GM23338 (cell line): ENCODE measurements at regions not wholly inside any gene's neighbourhood (a gene's known extent, or its start where the extent isn't known, plus 50 kb on each side); places are given as distances from the start of the nearest gene placed in this dataset.

Source experiments
- ATAC-seq: fragments of 200-7000 bp; cut with Tn5 transposase; 3 replicates; pipeline ENCODE4 v1.9.1; 2020
- DNase-seq: peaks from one replicate; pipeline ENCODE4 v3.0.0-alpha.2; 2015; ENCODE audit warnings: low spot score
- H2AFZ ChIP-seq: fragments of 200-600 bp; sonication (generic); 2 replicates; pipeline ENCODE4 v1.8.0; 2016; ENCODE audit warnings: antibody characterized with exemption, mild to moderate bottlenecking, moderate library complexity
- H3F3A ChIP-seq: fragments of 200-600 bp; sonication (generic); replicated peaks from 2 replicates; pipeline ENCODE4 v1.8.0; 2017; ENCODE audit warnings: antibody characterized with exemption, mixed run types, low read depth
- H3K27ac ChIP-seq: fragments of 200-600 bp; sonication (generic); 2 replicates; pipeline ENCODE4 v1.6.1; 2016; ENCODE audit warnings: low read depth
- H3K27me3 ChIP-seq: fragments of 200-600 bp; sonication (generic); 2 replicates; pipeline ENCODE4 v1.8.0; 2016; ENCODE audit warnings: mild to moderate bottlenecking, mixed run types, moderate library complexity; ENCODE audit not compliant: insufficient read depth
- H3K36me3 ChIP-seq: fragments of 200-600 bp; sonication (generic); 2 replicates; pipeline ENCODE4 v1.8.0; 2016; ENCODE audit warnings: mild to moderate bottlenecking; ENCODE audit not compliant: insufficient read depth
- H3K4me1 ChIP-seq: fragments of 200-600 bp; sonication (generic); 2 replicates; pipeline ENCODE4 v1.8.0; 2016; ENCODE audit warnings: mild to moderate bottlenecking, moderate library complexity; ENCODE audit not compliant: insufficient read depth
- H3K4me2 ChIP-seq: fragments of 200-600 bp; sonication (generic); 2 replicates; pipeline ENCODE4 v1.7.1; 2017; ENCODE audit warnings: mixed run types
- H3K4me3 ChIP-seq: fragments of 200-600 bp; sonication (generic); 2 replicates; pipeline ENCODE4 v1.6.1; 2016; ENCODE audit warnings: mixed run types
- H3K79me2 ChIP-seq: fragments of 200-600 bp; sonication (generic); replicated peaks from 2 replicates; pipeline ENCODE4 v1.8.0; 2017; ENCODE audit warnings: mild to moderate bottlenecking; ENCODE audit not compliant: insufficient read depth
- H3K9me2 ChIP-seq: fragments of 200-600 bp; sonication (generic); 2 replicates; pipeline ENCODE4 v1.8.0; 2017; ENCODE audit not compliant: insufficient read depth
- H4K20me1 ChIP-seq: fragments of 200-600 bp; sonication (generic); replicated peaks from 2 replicates; pipeline ENCODE4 v1.8.0; 2017; ENCODE audit warnings: mild to moderate bottlenecking; ENCODE audit not compliant: insufficient read depth
- H3K27ac Mint-ChIP-seq: 2 replicates; pipeline ENCODE4 v1.8.0; 2020; ENCODE audit warnings: inconsistent platforms, mild to moderate bottlenecking, moderate library complexity, mixed read lengths
- H3K27me3 Mint-ChIP-seq: 3 replicates; pipeline ENCODE4 v1.8.0; 2022; ENCODE audit warnings: low read depth, mild to moderate bottlenecking, moderate library complexity, mixed read lengths, inconsistent platforms; ENCODE audit not compliant: insufficient read depth, poor library complexity
- H3K36me3 Mint-ChIP-seq: 3 replicates; pipeline ENCODE4 v1.8.0; 2021; ENCODE audit warnings: low read depth, mild to moderate bottlenecking, inconsistent platforms, moderate library complexity, mixed read lengths
- H3K4me1 Mint-ChIP-seq: 3 replicates; pipeline ENCODE4 v1.8.0; 2020; ENCODE audit warnings: mild to moderate bottlenecking, inconsistent platforms, mixed read lengths
- H3K4me3 Mint-ChIP-seq: 3 replicates; pipeline ENCODE4 v1.8.0; 2021; ENCODE audit warnings: moderate library complexity, mild to moderate bottlenecking, inconsistent platforms, mixed read lengths
- H3K9me3 Mint-ChIP-seq: 3 replicates; pipeline ENCODE4 v1.8.0; 2020; ENCODE audit warnings: moderate library complexity, mild to moderate bottlenecking, inconsistent platforms, mixed read lengths
- CTCF ChIP-seq, 2 experiments: fragments of 200-600 bp in 1 of 2; sonication (generic) in 1 of 2; conservative IDR thresholded peaks; 2 replicates each; pipeline versions ENCODE4 v1.5.1 to v1.6.1; 2016 to 2017; ENCODE audit warnings: antibody characterized with exemption in 2 of 2, low read depth in 2 of 2, mild to moderate bottlenecking in 2 of 2, moderate library complexity in 1 of 2
- ETS1 ChIP-seq: IDR thresholded peaks from 2 replicates; pipeline ENCODE4 v1.6.1; 2016; ENCODE audit warnings: antibody characterized with exemption
- EZH2 ChIP-seq: fragments of 200-600 bp; sonication (generic); IDR thresholded peaks from one replicate; pipeline ENCODE4 v1.8.0; 2017; ENCODE audit warnings: antibody characterized with exemption, mild to moderate bottlenecking, low read depth; ENCODE audit not compliant: unreplicated experiment
- NANOG ChIP-seq: IDR thresholded peaks from 2 replicates; pipeline ENCODE4 v1.6.1; 2016; ENCODE audit warnings: antibody characterized with exemption, borderline replicate concordance
- REST ChIP-seq: IDR thresholded peaks from one replicate; pipeline ENCODE4 v1.6.1; 2018; ENCODE audit warnings: antibody characterized with exemption; ENCODE audit not compliant: unreplicated experiment
- STAT1 ChIP-seq: IDR thresholded peaks from one replicate; pipeline ENCODE4 v1.6.1; 2016; ENCODE audit warnings: antibody characterized with exemption; ENCODE audit not compliant: unreplicated experiment
- ZNF462 ChIP-seq: fragments of 250-450 bp; sonication (Bioruptor Pico); IDR thresholded peaks from 2 replicates; pipeline ENCODE4 v1.5.0; 2020; ENCODE audit warnings: mild to moderate bottlenecking, moderate library complexity

GRCh38 chr4:132710971-132711370 is 438.1 kb upstream of the PCDH10 start:
- no peak for TF ChIP-seq NANOG
- TF ChIP-seq REST: no peak
- no peak for TF ChIP-seq CTCF (conservative IDR thresholded peaks at IDR 0.05; ENCODE audit: low read depth in 2 of 2)
- no peak for TF ChIP-seq ZNF462 (CRISPR knock-in tag)
- no peak for TF ChIP-seq ETS1
- no peak for TF ChIP-seq STAT1
- no peak for TF ChIP-seq EZH2
- H3K4me2 ChIP-seq: no peak overlapping the region
- no peaks in the 10 kb centered on the region for H3F3A ChIP-seq
- DNase-seq: no peak
- no peaks in the 10 kb centered on the region for H3K36me3 Mint-ChIP-seq
- H2AFZ ChIP-seq: no peak overlapping the region
- no peaks in the 10 kb centered on the region for H3K27me3 ChIP-seq
- H3K27ac ChIP-seq: no peak overlapping the region
- H3K9me2 ChIP-seq: no peaks in the 10 kb centered on the region
- H3K79me2 ChIP-seq: no peaks in the 10 kb centered on the region
- no peak overlapping the region for H3K4me3 ChIP-seq
- no peaks in the 10 kb centered on the region for H3K4me1 Mint-ChIP-seq
- H4K20me1 ChIP-seq: no peaks in the 10 kb centered on the region
- H3K27me3 Mint-ChIP-seq: no peaks in the 10 kb centered on the region
- H3K4me3 Mint-ChIP-seq: no peak overlapping the region
- H3K4me1 ChIP-seq: no peaks in the 10 kb centered on the region
- no peaks in the 10 kb centered on the region for H3K36me3 ChIP-seq
- no peak overlapping the region for H3K27ac Mint-ChIP-seq
- H3K9me3 Mint-ChIP-seq: no peaks in the 10 kb centered on the region
- ATAC-seq: no peak
